GM20000 (cell line): ENCODE measurements at regions not wholly inside any gene's neighbourhood (a gene's known extent, or its start where the extent isn't known, plus 50 kb on each side); places are given as distances from the start of the nearest gene placed in this dataset.

Experiments
- DNase-seq: peaks from one replicate; pipeline ENCODE4 v3.0.0; 2012; ENCODE audit warnings: low spot score
- TF ChIP-seq, protein P1 (sequence below): IDR thresholded peaks from 2 replicates; pipeline ENCODE4 v1.5.1; 2012; ENCODE audit warnings: mild to moderate bottlenecking, control low read depth; ENCODE audit errors: extremely low read depth, missing control alignments

GRCh38 chr3:170712798-170713197 lies 126.9 kb upstream of the SLC7A14 start:
- DNase-seq = no peak
- TF ChIP-seq, protein P1, sequence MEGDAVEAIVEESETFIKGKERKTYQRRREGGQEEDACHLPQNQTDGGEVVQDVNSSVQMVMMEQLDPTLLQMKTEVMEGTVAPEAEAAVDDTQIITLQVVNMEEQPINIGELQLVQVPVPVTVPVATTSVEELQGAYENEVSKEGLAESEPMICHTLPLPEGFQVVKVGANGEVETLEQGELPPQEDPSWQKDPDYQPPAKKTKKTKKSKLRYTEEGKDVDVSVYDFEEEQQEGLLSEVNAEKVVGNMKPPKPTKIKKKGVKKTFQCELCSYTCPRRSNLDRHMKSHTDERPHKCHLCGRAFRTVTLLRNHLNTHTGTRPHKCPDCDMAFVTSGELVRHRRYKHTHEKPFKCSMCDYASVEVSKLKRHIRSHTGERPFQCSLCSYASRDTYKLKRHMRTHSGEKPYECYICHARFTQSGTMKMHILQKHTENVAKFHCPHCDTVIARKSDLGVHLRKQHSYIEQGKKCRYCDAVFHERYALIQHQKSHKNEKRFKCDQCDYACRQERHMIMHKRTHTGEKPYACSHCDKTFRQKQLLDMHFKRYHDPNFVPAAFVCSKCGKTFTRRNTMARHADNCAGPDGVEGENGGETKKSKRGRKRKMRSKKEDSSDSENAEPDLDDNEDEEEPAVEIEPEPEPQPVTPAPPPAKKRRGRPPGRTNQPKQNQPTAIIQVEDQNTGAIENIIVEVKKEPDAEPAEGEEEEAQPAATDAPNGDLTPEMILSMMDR = no peak

- no peak for DNase-seq
- TF ChIP-seq, protein P1 = no peak
Measured at GRCh38 chr3:170712336-170712735, 126.5 kb upstream of the SLC7A14 start.

DNA sequence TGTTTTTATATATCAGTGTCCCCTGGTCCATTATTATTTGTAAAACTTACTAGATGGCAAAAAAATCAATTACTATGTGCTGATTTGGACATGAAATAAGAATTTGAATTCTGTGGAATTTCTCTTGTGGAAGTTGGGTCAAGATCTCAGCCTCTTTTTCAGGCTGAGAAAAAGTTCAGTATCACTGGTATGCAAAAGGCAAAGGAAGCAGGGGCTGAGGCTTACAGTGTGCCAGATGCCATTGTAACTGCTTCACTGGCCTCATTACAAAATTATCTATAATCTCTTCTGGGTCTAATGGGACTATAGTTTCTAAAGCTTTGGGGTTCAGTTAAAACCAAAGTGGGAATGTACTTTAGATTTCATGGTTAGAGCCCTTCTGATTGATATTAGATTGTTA lies 125.9 kb upstream of the SLC7A14 start:
- TF ChIP-seq, protein P1 = no peak
- DNase-seq = no peak

DNA sequence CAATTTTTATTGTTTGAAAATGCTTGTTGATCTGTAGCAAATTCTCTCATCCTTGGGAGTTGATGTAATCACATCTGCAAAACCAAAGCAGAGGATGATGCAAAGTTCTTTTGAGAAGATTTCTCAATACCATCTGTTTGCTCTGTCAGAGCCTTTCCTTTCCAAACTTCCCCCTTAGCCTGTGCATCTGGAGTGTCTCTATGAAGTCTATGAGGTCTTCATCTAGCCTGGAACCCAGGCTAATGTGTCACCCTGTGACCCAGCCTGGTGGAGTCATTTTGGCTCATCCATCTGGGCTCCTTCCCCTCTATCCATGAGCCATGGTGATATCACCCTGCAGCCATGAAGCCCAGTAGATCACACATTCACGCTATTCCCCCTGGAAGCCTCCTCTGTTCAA lies 123.2 kb upstream of the SLC7A14 start:
- TF ChIP-seq, protein P1 = no peak
- DNase-seq = no peak

- no peak for DNase-seq
- TF ChIP-seq, protein P1 = no peak
Measured at GRCh38 chr3:170707899-170708298, 122.0 kb upstream of the SLC7A14 start.

GRCh38 chr3:170705131-170705530 lies 119.3 kb upstream of the SLC7A14 start:
- DNase-seq = no peak
- TF ChIP-seq, protein P1 = no peak

- no peak for DNase-seq
- TF ChIP-seq, protein P1 = no peak
Measured at GRCh38 chr3:170703121-170703588, 117.3 kb upstream of the SLC7A14 start.
